GM12892 (cell line): ENCODE measurements at regions not wholly inside any gene's neighbourhood (a gene's known extent, or its start where the extent isn't known, plus 50 kb on each side); places are given as distances from the start of the nearest gene placed in this dataset.

Experiments
- POLR2AphosphoS5 ChIP-seq: IDR thresholded peaks from 2 replicates; pipeline ENCODE4 v1.6.1; 2011; ENCODE audit warnings: low read depth, low read length, control low read depth
- TAF1 ChIP-seq: IDR thresholded peaks from 2 replicates; pipeline ENCODE4 v1.6.1; 2011; ENCODE audit warnings: low read depth, mild to moderate bottlenecking, control low read depth, low read length, borderline replicate concordance

DNA sequence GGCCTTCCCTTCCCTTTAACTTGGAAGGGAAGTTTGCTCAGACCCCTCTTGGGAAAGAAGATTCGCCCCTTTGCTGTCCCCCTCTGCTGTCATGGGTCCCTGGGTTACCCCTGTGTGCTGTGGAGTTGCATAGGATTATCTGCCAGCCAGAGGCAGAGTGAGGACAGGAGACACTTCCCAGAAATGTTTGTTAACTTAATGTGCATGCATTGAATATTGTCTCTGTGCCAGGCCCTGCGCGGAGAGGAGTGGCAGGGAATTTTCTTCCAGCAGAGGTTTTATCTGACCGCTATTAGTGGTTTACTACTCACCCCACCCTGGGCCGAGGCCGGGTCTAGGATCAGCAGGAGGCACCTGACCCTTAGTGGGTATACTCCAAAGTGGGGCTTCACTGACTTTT lies 894.8 kb downstream of the TBC1D22A start:
- TF ChIP-seq POLR2AphosphoS5 (no peak), TAF1 (no peak)
